ENCODE measurements at regions not wholly inside any gene's neighbourhood (a gene's known extent, or its start where the extent isn't known, plus 50 kb on each side); places are given as distances from the start of the nearest gene placed in this dataset.

DNA sequence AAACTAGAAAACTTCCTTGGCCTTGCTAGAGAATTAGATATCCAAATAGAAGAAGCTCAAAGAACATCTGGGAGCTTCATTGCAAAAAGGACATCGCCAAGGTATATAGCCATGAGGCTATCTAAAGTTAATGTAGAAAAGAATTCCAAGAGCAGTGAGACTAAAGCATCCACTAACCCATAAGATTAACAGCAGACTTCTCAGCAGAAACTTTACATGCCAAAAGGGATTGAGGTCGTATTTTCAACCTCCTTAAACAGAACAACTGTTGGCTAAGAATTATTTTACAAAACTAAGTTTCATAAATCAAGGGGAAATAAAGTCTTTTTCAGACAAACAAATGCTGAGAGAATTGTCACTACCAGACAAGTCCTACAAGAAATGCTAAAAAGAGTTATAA lies 149.1 kb upstream of the COL21A1 start:
- no TSS peak for BruUV-seq (replicated peaks)
- POLR2A ChIA-PET = no interaction called here

GRCh38 chr6:56393615-56394612 lies 146.5 kb upstream of the COL21A1 start:
- no peaks in the 10 kb centered on the region for H4K20me1 ChIP-seq (ENCODE audit: insufficient read depth)
- H3K9ac ChIP-seq (ENCODE audit: low read length) = no peak overlapping the region
- DNase-seq (ENCODE audit: low read depth, low spot score) (no peak), ATAC-seq (no peak)
- BruUV-seq (replicated peaks) = no TSS peak
- no peak overlapping the region for H3K4me3 ChIP-seq (replicated peaks in 1 of 2; ENCODE audit: low read depth in 1 of 2, low read length in 2 of 2)
- no peak overlapping the region for H2AFZ ChIP-seq (ENCODE audit: low read depth, low read length, poor library complexity, severe bottlenecking)
- ChIA-PET RAD21 (ENCODE audit: low non-redundant PET in 1 of 2, low total read pairs in 2 of 2, uncharacterized antibody in 2 of 2, unreplicated experiment in 2 of 2) (no interaction called here), CTCF (no interaction called here), POLR2A (no interaction called here)
- intact Hi-C loops (cut with micrococcal nuclease) = no loop called here
- no peaks in the 10 kb centered on the region for H3K4me1 ChIP-seq (ENCODE audit: control insufficient read depth in 1 of 2, insufficient read depth in 2 of 2, low read length in 2 of 2)
- no peaks in the 10 kb centered on the region for H3K36me3 ChIP-seq (ENCODE audit: control insufficient read depth in 1 of 2, insufficient read depth in 2 of 2, low read length in 2 of 2)
- no peaks in the 10 kb centered on the region for H3K27me3 ChIP-seq (ENCODE audit: insufficient read depth, low read length)
- no peak overlapping the region for H3K27ac ChIP-seq (ENCODE audit: low read depth, low read length)
- H3K4me2 ChIP-seq (ENCODE audit: low read length) = no peak overlapping the region
- no peaks in the 10 kb centered on the region for H3K9me3 ChIP-seq (ENCODE audit: control insufficient read depth in 1 of 2, insufficient read depth in 1 of 2, low read depth in 1 of 2, low read length in 2 of 2)
- no peaks in the 10 kb centered on the region for H3K9me2 ChIP-seq (ENCODE audit: insufficient read depth)
- no peaks in the 10 kb centered on the region for H3K79me2 ChIP-seq (ENCODE audit: insufficient read depth, low read length)
- TF ChIP-seq CEBPB (IDR thresholded peaks at IDR 0.05; ENCODE audit: low read depth) (no peak), CBX3 (IDR thresholded peaks at IDR 0.05; ENCODE audit: low read depth) (no peak), RAD21 (IDR thresholded peaks at IDR 0.05; ENCODE audit: low read depth) (no peak), POLR2AphosphoS5 (IDR thresholded peaks at IDR 0.05; ENCODE audit: low read depth, low read length) (no peak), ZFX (IDR thresholded peaks at IDR 0.05) (no peak), EZH2phosphoT487 (IDR thresholded peaks at IDR 0.05; ENCODE audit: borderline replicate concordance) (no peak), EGR1 (IDR thresholded peaks at IDR 0.05; ENCODE audit: low read depth) (no peak), POLR2A (IDR thresholded peaks at IDR 0.05; ENCODE audit: borderline replicate concordance, extremely low read depth, insufficient read depth, insufficient read length) (no peak), MAX (IDR thresholded peaks at IDR 0.05) (no peak), SIN3A (IDR thresholded peaks at IDR 0.05; ENCODE audit: low read depth) (no peak), JUND (IDR thresholded peaks at IDR 0.05) (no peak)
- TF ChIP-seq, protein P1, sequence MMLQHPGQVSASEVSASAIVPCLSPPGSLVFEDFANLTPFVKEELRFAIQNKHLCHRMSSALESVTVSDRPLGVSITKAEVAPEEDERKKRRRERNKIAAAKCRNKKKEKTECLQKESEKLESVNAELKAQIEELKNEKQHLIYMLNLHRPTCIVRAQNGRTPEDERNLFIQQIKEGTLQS (IDR thresholded peaks at IDR 0.05) = no peak
- TF ChIP-seq, protein P2, sequence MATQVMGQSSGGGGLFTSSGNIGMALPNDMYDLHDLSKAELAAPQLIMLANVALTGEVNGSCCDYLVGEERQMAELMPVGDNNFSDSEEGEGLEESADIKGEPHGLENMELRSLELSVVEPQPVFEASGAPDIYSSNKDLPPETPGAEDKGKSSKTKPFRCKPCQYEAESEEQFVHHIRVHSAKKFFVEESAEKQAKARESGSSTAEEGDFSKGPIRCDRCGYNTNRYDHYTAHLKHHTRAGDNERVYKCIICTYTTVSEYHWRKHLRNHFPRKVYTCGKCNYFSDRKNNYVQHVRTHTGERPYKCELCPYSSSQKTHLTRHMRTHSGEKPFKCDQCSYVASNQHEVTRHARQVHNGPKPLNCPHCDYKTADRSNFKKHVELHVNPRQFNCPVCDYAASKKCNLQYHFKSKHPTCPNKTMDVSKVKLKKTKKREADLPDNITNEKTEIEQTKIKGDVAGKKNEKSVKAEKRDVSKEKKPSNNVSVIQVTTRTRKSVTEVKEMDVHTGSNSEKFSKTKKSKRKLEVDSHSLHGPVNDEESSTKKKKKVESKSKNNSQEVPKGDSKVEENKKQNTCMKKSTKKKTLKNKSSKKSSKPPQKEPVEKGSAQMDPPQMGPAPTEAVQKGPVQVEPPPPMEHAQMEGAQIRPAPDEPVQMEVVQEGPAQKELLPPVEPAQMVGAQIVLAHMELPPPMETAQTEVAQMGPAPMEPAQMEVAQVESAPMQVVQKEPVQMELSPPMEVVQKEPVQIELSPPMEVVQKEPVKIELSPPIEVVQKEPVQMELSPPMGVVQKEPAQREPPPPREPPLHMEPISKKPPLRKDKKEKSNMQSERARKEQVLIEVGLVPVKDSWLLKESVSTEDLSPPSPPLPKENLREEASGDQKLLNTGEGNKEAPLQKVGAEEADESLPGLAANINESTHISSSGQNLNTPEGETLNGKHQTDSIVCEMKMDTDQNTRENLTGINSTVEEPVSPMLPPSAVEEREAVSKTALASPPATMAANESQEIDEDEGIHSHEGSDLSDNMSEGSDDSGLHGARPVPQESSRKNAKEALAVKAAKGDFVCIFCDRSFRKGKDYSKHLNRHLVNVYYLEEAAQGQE (IDR thresholded peaks at IDR 0.05; ENCODE audit: low read depth) = no peak

More for the DNA sequence above, 149.1 kb upstream of the COL21A1 start:
- Histone ChIP-seq H3K4me1 (ENCODE audit: control insufficient read depth in 1 of 2, insufficient read depth in 2 of 2, low read length in 2 of 2) (no peaks in the 10 kb centered on the region), H3K4me3 (replicated peaks in 1 of 2; ENCODE audit: low read depth in 1 of 2, low read length in 2 of 2) (no peak overlapping the region), H3K9ac (ENCODE audit: low read length) (no peak overlapping the region), H2AFZ (ENCODE audit: low read depth, low read length, poor library complexity, severe bottlenecking) (no peak overlapping the region), H3K36me3 (ENCODE audit: control insufficient read depth in 1 of 2, insufficient read depth in 2 of 2, low read length in 2 of 2) (no peaks in the 10 kb centered on the region), H3K4me2 (ENCODE audit: low read length) (no peak overlapping the region), H3K79me2 (ENCODE audit: insufficient read depth, low read length) (no peaks in the 10 kb centered on the region), H3K9me2 (ENCODE audit: insufficient read depth) (no peaks in the 10 kb centered on the region), H3K27ac (ENCODE audit: low read depth, low read length) (no peak overlapping the region), H3K9me3 (ENCODE audit: control insufficient read depth in 1 of 2, insufficient read depth in 1 of 2, low read depth in 1 of 2, low read length in 2 of 2) (no peaks in the 10 kb centered on the region), H4K20me1 (ENCODE audit: insufficient read depth) (no peaks in the 10 kb centered on the region), H3K27me3 (ENCODE audit: insufficient read depth, low read length) (no peaks in the 10 kb centered on the region)
- intact Hi-C loops (cut with micrococcal nuclease) = no loop called here
- CTCF ChIA-PET = no interaction called here
- RAD21 ChIA-PET (ENCODE audit: low non-redundant PET in 1 of 2, low total read pairs in 2 of 2, uncharacterized antibody in 2 of 2, unreplicated experiment in 2 of 2) = no interaction called here
- TF ChIP-seq TCF7L2 (IDR thresholded peaks at IDR 0.05; ENCODE audit: borderline replicate concordance, extremely low read depth, insufficient read depth, insufficient read length) = no peak
- no peak for TF ChIP-seq SRF (IDR thresholded peaks at IDR 0.05; ENCODE audit: low read depth)
- no peak for TF ChIP-seq JUND (IDR thresholded peaks at IDR 0.05)
- TF ChIP-seq ELF1 (IDR thresholded peaks at IDR 0.05; ENCODE audit: borderline replicate concordance, low read depth) = no peak
- TF ChIP-seq YY1 (IDR thresholded peaks at IDR 0.05; ENCODE audit: extremely low read depth, insufficient replicate concordance, low read depth, low read length) = no peak
- DNase-seq (ENCODE audit: low read depth, low spot score) (no peak), ATAC-seq (no peak)

Measured in HCT116 (cell line).